IMR-90 (cell line): ENCODE measurements at regions not wholly inside any gene's neighbourhood (a gene's known extent, or its start where the extent isn't known, plus 50 kb on each side); places are given as distances from the start of the nearest gene placed in this dataset.

Experiments
- ATAC-seq: fragments of 200-7000 bp; cut with Tn5 transposase; 2 replicates; pipeline ENCODE4 v1.9.1; 2020; ENCODE audit warnings: low read depth, mild to moderate bottlenecking, moderate library complexity
- BruUV-seq: library from RNA; stranded (reverse); fragments of 400-500 nt; replicated peaks from 2 replicates; lab custom pipeline; 2021; lab: Mats Ljungman, UMichigan
- CTCF ChIA-PET: fragments of 300-600 bp; formaldehyde crosslinking; extraction: SDS; loops from one replicate; lab custom pipeline; 2021; ENCODE audit warnings: antibody characterized with exemption; lab: Yijun Ruan, JAX
- POLR2A ChIA-PET: fragments of 300-600 bp; sonication (Branson Sonifier 250); formaldehyde crosslinking; loops from one replicate; lab custom pipeline; 2022; ENCODE audit warnings: antibody characterized with exemption; ENCODE audit not compliant: unreplicated experiment; lab: Charles Lee
- DNase-seq: peaks from one replicate; pipeline ENCODE4 v3.0.0; 2013
- H2AFZ ChIP-seq: replicated peaks from 2 replicates; pipeline ENCODE3; 2013; ENCODE audit warnings: low read length, mild to moderate bottlenecking; ENCODE audit not compliant: poor library complexity
- H2AK5ac ChIP-seq: 2 replicates; pipeline ENCODE4 v1.6.1; 2013; ENCODE audit warnings: low read depth, low read length, inconsistent platforms
- H2AK9ac ChIP-seq: replicated peaks from 2 replicates; pipeline ENCODE3; 2013; ENCODE audit warnings: mild to moderate bottlenecking, low read depth, low read length, moderate library complexity; ENCODE audit not compliant: poor library complexity
- H2BK120ac ChIP-seq: 2 replicates; pipeline ENCODE4 v1.6.1; 2013; ENCODE audit warnings: low read depth, low read length, inconsistent platforms
- H2BK15ac ChIP-seq: 3 replicates; pipeline ENCODE4 v1.6.1; 2013; ENCODE audit warnings: low read depth, low read length, inconsistent platforms
- H2BK20ac ChIP-seq: 2 replicates; pipeline ENCODE4 v1.6.1; 2013; ENCODE audit warnings: low read depth, mild to moderate bottlenecking, inconsistent platforms, low read length, moderate library complexity
- H2BK5ac ChIP-seq: 2 replicates; pipeline ENCODE4 v1.6.1; 2013; ENCODE audit warnings: mild to moderate bottlenecking, low read depth, low read length, inconsistent platforms; ENCODE audit not compliant: poor library complexity, severe bottlenecking
- H3K14ac ChIP-seq: replicated peaks from 2 replicates; pipeline ENCODE4 v1.6.1; 2013; ENCODE audit warnings: low read depth, low read length, inconsistent platforms
- H3K18ac ChIP-seq: 2 replicates; pipeline ENCODE4 v1.6.1; 2013; ENCODE audit warnings: low read depth, low read length, control low read depth
- H3K23ac ChIP-seq: 2 replicates; pipeline ENCODE4 v1.6.1; 2013; ENCODE audit warnings: low read depth, low read length, inconsistent platforms
- H3K27ac ChIP-seq: 2 replicates; pipeline ENCODE4 v1.5.1; 2013; ENCODE audit warnings: mild to moderate bottlenecking, control low read depth, low read length; ENCODE audit not compliant: insufficient read depth
- H3K27me3 ChIP-seq: 2 replicates; pipeline ENCODE4 v1.6.1; 2013; ENCODE audit warnings: low read length; ENCODE audit not compliant: control insufficient read depth, insufficient read depth
- H3K36me3 ChIP-seq: 2 replicates; pipeline ENCODE4 v1.6.1; 2013; ENCODE audit warnings: low read length, mixed read lengths; ENCODE audit not compliant: control insufficient read depth, insufficient read depth
- H3K4ac ChIP-seq: 2 replicates; pipeline ENCODE4 v1.6.1; 2013; ENCODE audit warnings: low read depth, low read length, inconsistent platforms
- H3K4me1 ChIP-seq: 2 replicates; pipeline ENCODE4 v1.6.1; 2013; ENCODE audit warnings: low read length, mixed read lengths; ENCODE audit not compliant: control insufficient read depth, insufficient read depth
- H3K4me2 ChIP-seq: 2 replicates; pipeline ENCODE4 v1.6.1; 2013; ENCODE audit warnings: low read depth, mild to moderate bottlenecking, control low read depth, low read length, moderate library complexity
- H3K4me3 ChIP-seq: 2 replicates; pipeline ENCODE4 v1.5.1; 2013; ENCODE audit warnings: low read depth, mild to moderate bottlenecking, control low read depth, low read length, moderate library complexity; ENCODE audit not compliant: insufficient read depth
- H3K56ac ChIP-seq: 2 replicates; pipeline ENCODE4 v1.6.1; 2013; ENCODE audit warnings: low read length, inconsistent platforms; ENCODE audit not compliant: insufficient read depth; ENCODE audit errors: extremely low read depth
- H3K79me1 ChIP-seq, 2 experiments: 2 replicates each; pipeline ENCODE4 v1.6.1; 2013; ENCODE audit warnings: low read length in 2 of 2, inconsistent platforms in 1 of 2, low read depth in 1 of 2
- H3K9ac ChIP-seq: 2 replicates; pipeline ENCODE4 v1.6.1; 2013; ENCODE audit warnings: low read depth, low read length, control low read depth
- H3K9me1 ChIP-seq: 2 replicates; pipeline ENCODE4 v1.6.1; 2013; ENCODE audit warnings: low read length, inconsistent platforms; ENCODE audit not compliant: insufficient read depth
- H3K9me3 ChIP-seq: 2 replicates; pipeline ENCODE4 v1.6.1; 2013; ENCODE audit warnings: low read length; ENCODE audit not compliant: control insufficient read depth, insufficient read depth
- H4K20me1 ChIP-seq: 2 replicates; pipeline ENCODE4 v1.6.1; 2013; ENCODE audit warnings: low read length, inconsistent platforms; ENCODE audit not compliant: insufficient read depth
- H4K5ac ChIP-seq: 2 replicates; pipeline ENCODE4 v1.6.1; 2013; ENCODE audit warnings: mild to moderate bottlenecking, low read depth, low read length, control low read depth
- H4K8ac ChIP-seq, 2 experiments: 2 replicates each; pipeline ENCODE4 v1.6.1; 2013; ENCODE audit warnings: low read depth in 2 of 2, low read length in 2 of 2, control low read depth in 1 of 2, inconsistent platforms in 1 of 2
- H4K91ac ChIP-seq: 2 replicates; pipeline ENCODE4 v1.6.1; 2013; ENCODE audit warnings: low read depth, low read length, inconsistent platforms; ENCODE audit not compliant: insufficient read depth
- BHLHE40 ChIP-seq: fragments of 150-350 bp; IDR thresholded peaks from 2 replicates; pipeline ENCODE4 v1.6.1; 2016; ENCODE audit warnings: mild to moderate bottlenecking, low read depth, low read length
- CEBPB ChIP-seq: IDR thresholded peaks from 2 replicates; pipeline ENCODE4 v1.6.1; 2012; ENCODE audit warnings: low read depth, low read length, improper control_type of control experiment
- CHD1 ChIP-seq: IDR thresholded peaks from 2 replicates; pipeline ENCODE4 v1.6.1; 2012; ENCODE audit warnings: low read depth, low read length, improper control_type of control experiment
- CTCF ChIP-seq: conservative IDR thresholded peaks from 2 replicates; pipeline ENCODE4 v1.5.1; 2012; ENCODE audit warnings: mild to moderate bottlenecking, low read depth, low read length, improper control_type of control experiment
- ELK1 ChIP-seq: fragments of 150-350 bp; IDR thresholded peaks from 2 replicates; pipeline ENCODE4 v1.6.1; 2016; ENCODE audit warnings: low read depth, mild to moderate bottlenecking, low read length, moderate library complexity, borderline replicate concordance
- FOS ChIP-seq: fragments of 150-350 bp; IDR thresholded peaks from 2 replicates; pipeline ENCODE4 v1.6.1; 2016; ENCODE audit warnings: low read depth, low read length
- MAFK ChIP-seq: IDR thresholded peaks from 2 replicates; pipeline ENCODE4 v1.6.1; 2012; ENCODE audit warnings: low read depth, low read length, improper control_type of control experiment
- MAZ ChIP-seq: IDR thresholded peaks from 2 replicates; pipeline ENCODE4 v1.6.1; 2012; ENCODE audit warnings: low read depth, mild to moderate bottlenecking, low read length, improper control_type of control experiment, moderate library complexity, borderline replicate concordance
- MXI1 ChIP-seq: IDR thresholded peaks from 2 replicates; pipeline ENCODE4 v1.6.1; 2012; ENCODE audit warnings: low read depth, mild to moderate bottlenecking, low read length, moderate library complexity, borderline replicate concordance
- NFE2L2 ChIP-seq: fragments of 150-350 bp; IDR thresholded peaks from 2 replicates; pipeline ENCODE4 v1.6.1; 2016; ENCODE audit warnings: low read depth, mild to moderate bottlenecking, low read length
- POLR2A ChIP-seq: IDR thresholded peaks from 2 replicates; pipeline ENCODE4 v1.6.1; 2012; ENCODE audit warnings: mild to moderate bottlenecking, low read depth, low read length
- RAD21 ChIP-seq: IDR thresholded peaks from 2 replicates; pipeline ENCODE4 v1.6.1; 2012; ENCODE audit warnings: low read length, improper control_type of control experiment
- RCOR1 ChIP-seq: IDR thresholded peaks from 2 replicates; pipeline ENCODE4 v1.6.1; 2012; ENCODE audit warnings: mild to moderate bottlenecking, low read length, improper control_type of control experiment; ENCODE audit not compliant: insufficient replicate concordance
- RFX5 ChIP-seq: IDR thresholded peaks from 2 replicates; pipeline ENCODE4 v1.8.0; 2012; ENCODE audit warnings: low read depth, mild to moderate bottlenecking, low read length, moderate library complexity
- SMC3 ChIP-seq: fragments of 150-350 bp; IDR thresholded peaks from 2 replicates; pipeline ENCODE4 v1.6.1; 2016; ENCODE audit warnings: low read depth, mild to moderate bottlenecking, antibody characterized with exemption, low read length, moderate library complexity
- USF2 ChIP-seq: fragments of 150-350 bp; IDR thresholded peaks from 2 replicates; pipeline ENCODE4 v1.6.1; 2017; ENCODE audit warnings: mild to moderate bottlenecking, antibody characterized with exemption, low read length, low read depth
- WGBS, 2 experiments: methylation state at CpG; one replicate each; pipeline versions ENCODE4 v1.1.5 to v1.1.7; 2013; ENCODE audit warnings: missing lambda C conversion rate in 2 of 2; ENCODE audit not compliant: insufficient read length in 1 of 2; ENCODE audit errors: extremely low coverage in 2 of 2; 5-methylcytosine and 5-hydroxymethylcytosine counted together
- dilution Hi-C: fragments of 300-500 bp; cut with HindIII; formaldehyde crosslinking; loops from one replicate; pipeline ENCODE4 v1.14.3; 2018; ENCODE audit warnings: low sequenced_read_pairs; ENCODE audit not compliant: unreplicated experiment
- in situ Hi-C: fragments of 300-500 bp; cut with MboI; formaldehyde crosslinking; loops from 3 replicates; pipeline ENCODE4 v1.14.3; 2019; ENCODE audit warnings: low sequenced_read_pairs, inconsistent platforms, mixed read lengths
- intact Hi-C: fragments of 100-400 bp; cut with micrococcal nuclease; formaldehyde crosslinking; loops from 2 replicates; pipeline ENCODE4 v1.10.0; 2022

GRCh38 chrX:149074398-149074797 lies 430.7 kb downstream of the IDS start:
- Histone ChIP-seq H3K56ac (no peak overlapping the region), H3K36me3 (no peaks in the 10 kb centered on the region), H3K4me2 (no peak overlapping the region), H2BK15ac (no peak overlapping the region), H3K4ac (no peak overlapping the region), H3K9me3 (peaks cover 6% of the 10 kb centered on the region; the same call in 1 of the 2 replicates), H3K9ac (no peak overlapping the region), H2BK20ac (no peak overlapping the region), H3K27me3 (no peaks in the 10 kb centered on the region), H3K27ac (no peak overlapping the region), H2AK9ac (no peak overlapping the region), H3K79me1 (no peaks in the 10 kb centered on the region), H3K4me1 (no peaks in the 10 kb centered on the region), H2AK5ac (no peak overlapping the region), H3K23ac (no peak overlapping the region), H4K91ac (no peak overlapping the region), H2BK120ac (no peak overlapping the region), H4K20me1 (no peaks in the 10 kb centered on the region), H4K8ac (no peak overlapping the region), H2AFZ (no peak overlapping the region), H2BK5ac (no peak overlapping the region), H3K18ac (no peak overlapping the region), H3K4me3 (no peak overlapping the region), H3K9me1 (no peaks in the 10 kb centered on the region), H3K14ac (no peak overlapping the region), H4K5ac (no peak overlapping the region)
- intact Hi-C loops (no loop called here), in situ Hi-C loops (no loop called here), dilution Hi-C loops (no loop called here)
- CTCF ChIA-PET: no interaction called here
- TF ChIP-seq RAD21 (no peak), CEBPB (no peak), CHD1 (no peak), SMC3 (no peak), POLR2A (no peak), RCOR1 (no peak), RFX5 (no peak), MAZ (no peak), BHLHE40 (no peak), NFE2L2 (no peak), CTCF (no peak), MXI1 (no peak), ELK1 (no peak), MAFK (no peak), USF2 (no peak), FOS (no peak)
- ATAC-seq (no peak), DNase-seq (no peak)
- POLR2A ChIA-PET: no interaction called here
- no TSS peak for BruUV-seq
- 17% methylated on average over 1 of the region's 8 CpGs; no CpG with 5 or more reads in 1 of the 2 experiments for WGBS, 2 experiments
